RWPE2 (cell line): ENCODE measurements at regions not wholly inside any gene's neighbourhood (a gene's known extent, or its start where the extent isn't known, plus 50 kb on each side); places are given as distances from the start of the nearest gene placed in this dataset.

Experiments used
- ATAC-seq: fragments of 200-7000 bp; cut with Tn5 transposase; 3 replicates; pipeline ENCODE4 v1.9.1; 2021; ENCODE audit warnings: low read depth
- DNase-seq: peaks from one replicate; pipeline ENCODE4 v3.0.0-alpha.2; 2020; ENCODE audit warnings: low spot score
- H3K27ac ChIP-seq: fragments of 450-650 bp; 2 replicates; pipeline ENCODE4 v1.5.1; 2017; ENCODE audit warnings: mild to moderate bottlenecking; ENCODE audit not compliant: poor library complexity, severe bottlenecking
- H3K27me3 ChIP-seq: fragments of 250-450 bp; sonication (Bioruptor Pico); 2 replicates; pipeline ENCODE4 v1.5.1; 2021; ENCODE audit warnings: mild to moderate bottlenecking, moderate library complexity; ENCODE audit not compliant: insufficient read depth, poor library complexity, severe bottlenecking
- H3K36me3 ChIP-seq: fragments of 250-450 bp; sonication (Bioruptor Pico); 2 replicates; pipeline ENCODE4 v1.5.1; 2020; ENCODE audit warnings: low read depth, mild to moderate bottlenecking, moderate library complexity
- H3K4me1 ChIP-seq: fragments of 250-450 bp; sonication (Bioruptor Pico); 2 replicates; pipeline ENCODE4 v1.5.1; 2021; ENCODE audit warnings: mild to moderate bottlenecking, moderate library complexity; ENCODE audit not compliant: insufficient read depth, poor library complexity, severe bottlenecking
- H3K4me3 ChIP-seq: fragments of 250-450 bp; sonication (Bioruptor Pico); 2 replicates; pipeline ENCODE4 v1.5.1; 2021; ENCODE audit warnings: mild to moderate bottlenecking, moderate library complexity; ENCODE audit not compliant: severe bottlenecking
- H3K9me3 ChIP-seq: fragments of 250-450 bp; sonication (Bioruptor Pico); 2 replicates; pipeline ENCODE4 v1.5.1; 2021; ENCODE audit warnings: mild to moderate bottlenecking, moderate library complexity; ENCODE audit not compliant: severe bottlenecking
- CTCF ChIP-seq: fragments of 450-650 bp; IDR thresholded peaks from one replicate; pipeline ENCODE4 v1.5.1; 2017; ENCODE audit warnings: mild to moderate bottlenecking, moderate library complexity; ENCODE audit not compliant: poor library complexity, severe bottlenecking

- H3K4me1 ChIP-seq: no peaks in the 10 kb centered on the region
- peaks cover 89% of the 10 kb centered on the region for H3K27me3 ChIP-seq
These were observed 188.2 kb upstream of the RPL38 start for GRCh38 chr17:74015316-74015715.

GRCh38 chr17:74015990-74016389, 187.5 kb upstream of the RPL38 start:
- H3K27me3 ChIP-seq: peaks cover 88% of the 10 kb centered on the region
- no peak overlapping the region for H3K4me3 ChIP-seq
- DNase-seq (no peak), ATAC-seq (no peak)
- TF ChIP-seq CTCF: no peak
- H3K4me1 ChIP-seq: no peaks in the 10 kb centered on the region
- H3K36me3 ChIP-seq: no peaks in the 10 kb centered on the region
- no peaks in the 10 kb centered on the region for H3K9me3 ChIP-seq
- no peak overlapping the region for H3K27ac ChIP-seq

More at GRCh38 chr17:74015316-74015715, 188.2 kb upstream of the RPL38 start:
- Histone ChIP-seq H3K27ac (no peak overlapping the region), H3K36me3 (no peaks in the 10 kb centered on the region), H3K4me3 (no peak overlapping the region), H3K9me3 (no peaks in the 10 kb centered on the region)
- DNase-seq: no peak
- TF ChIP-seq CTCF: no peak
- no peak for ATAC-seq

GRCh38 chr17:74016461-74016860, 187.0 kb upstream of the RPL38 start:
- peaks cover 84% of the 10 kb centered on the region for H3K27me3 ChIP-seq
- no peak for TF ChIP-seq CTCF

GRCh38 chr17:74017466-74017865, 186.0 kb upstream of the RPL38 start:
- no peaks in the 10 kb centered on the region for H3K36me3 ChIP-seq
- H3K27ac ChIP-seq: no peak overlapping the region
- no peaks in the 10 kb centered on the region for H3K4me1 ChIP-seq
- H3K27me3 ChIP-seq: peaks cover 75% of the 10 kb centered on the region
- H3K4me3 ChIP-seq: no peak overlapping the region
- no peak for DNase-seq
- TF ChIP-seq CTCF: no peak
- no peak for ATAC-seq
- H3K9me3 ChIP-seq: no peaks in the 10 kb centered on the region

More at GRCh38 chr17:74016461-74016860, 187.0 kb upstream of the RPL38 start:
- Histone ChIP-seq H3K9me3 (no peaks in the 10 kb centered on the region), H3K4me1 (no peaks in the 10 kb centered on the region), H3K4me3 (no peak overlapping the region), H3K36me3 (no peaks in the 10 kb centered on the region), H3K27ac (no peak overlapping the region)
- ATAC-seq: no peak
- DNase-seq: no peak

GRCh38 chr17:74018115-74018514, 185.4 kb upstream of the RPL38 start:
- Histone ChIP-seq H3K4me3 (no peak overlapping the region), H3K4me1 (no peaks in the 10 kb centered on the region), H3K36me3 (no peaks in the 10 kb centered on the region), H3K27ac (no peak overlapping the region), H3K9me3 (no peaks in the 10 kb centered on the region), H3K27me3 (peaks cover 76% of the 10 kb centered on the region)
- no peak for ATAC-seq
- no peak for TF ChIP-seq CTCF
- no peak for DNase-seq
